Ramos (cell line): ENCODE measurements at regions not wholly inside any gene's neighbourhood (a gene's known extent, or its start where the extent isn't known, plus 50 kb on each side); places are given as distances from the start of the nearest gene placed in this dataset.

Experiments used
- in situ Hi-C: fragments of 300-500 bp; cut with MboI; formaldehyde crosslinking; loops from one replicate; pipeline ENCODE4 v1.14.3; 2022; ENCODE audit warnings: low sequenced_read_pairs; ENCODE audit not compliant: unreplicated experiment

GRCh38 chr2:137729305-137729704 lies 235.0 kb upstream of the HNMT start:
- in situ Hi-C loops, result no loop called here

- in situ Hi-C loops, result no loop called here
Observed at GRCh38 chr2:137737559-137737958, 226.7 kb upstream of the HNMT start.

GRCh38 chr2:137741784-137742362 lies 222.4 kb upstream of the HNMT start:
- in situ Hi-C loops, result no loop called here

- in situ Hi-C loops, result no loop called here
Observed at GRCh38 chr2:137747509-137747908, 216.8 kb upstream of the HNMT start.

- in situ Hi-C loops, result no loop called here
Observed at GRCh38 chr2:137748533-137748932, 215.7 kb upstream of the HNMT start.

- in situ Hi-C loops, result no loop called here
Observed at GRCh38 chr2:137764646-137765045, 199.6 kb upstream of the HNMT start.

- in situ Hi-C loops, result no loop called here
Observed at GRCh38 chr2:137769406-137769805, 194.9 kb upstream of the HNMT start.

GRCh38 chr2:137770166-137770565 lies 194.1 kb upstream of the HNMT start:
- in situ Hi-C loops, result no loop called here

- in situ Hi-C loops, result no loop called here
Observed at GRCh38 chr2:137771064-137771463, 193.2 kb upstream of the HNMT start.

GRCh38 chr2:137772451-137772850 lies 191.8 kb upstream of the HNMT start:
- in situ Hi-C loops, result no loop called here

GRCh38 chr2:137775529-137775928 lies 188.7 kb upstream of the HNMT start:
- in situ Hi-C loops, result no loop called here

GRCh38 chr2:137776697-137777096 lies 187.6 kb upstream of the HNMT start:
- in situ Hi-C loops, result no loop called here

- in situ Hi-C loops, result no loop called here
Observed at GRCh38 chr2:137797641-137798040, 166.6 kb upstream of the HNMT start.

GRCh38 chr2:137799600-137799999 lies 164.7 kb upstream of the HNMT start:
- in situ Hi-C loops, result no loop called here

GRCh38 chr2:137800386-137800785 lies 163.9 kb upstream of the HNMT start:
- in situ Hi-C loops, result no loop called here

GRCh38 chr2:137801228-137801627 lies 163.0 kb upstream of the HNMT start:
- in situ Hi-C loops, result no loop called here

- in situ Hi-C loops, result no loop called here
Observed at GRCh38 chr2:137802038-137802437, 162.2 kb upstream of the HNMT start.

GRCh38 chr2:137806068-137806805 lies 158.0 kb upstream of the HNMT start:
- in situ Hi-C loops, result no loop called here

GRCh38 chr2:137809252-137809651 lies 155.0 kb upstream of the HNMT start:
- in situ Hi-C loops, result no loop called here

- in situ Hi-C loops, result no loop called here
Observed at GRCh38 chr2:137809837-137810236, 154.4 kb upstream of the HNMT start.

GRCh38 chr2:137812517-137812916 lies 151.8 kb upstream of the HNMT start:
- in situ Hi-C loops, result no loop called here

GRCh38 chr2:137813176-137813575 lies 151.1 kb upstream of the HNMT start:
- in situ Hi-C loops, result no loop called here
